ENCODE measurements at regions not wholly inside any gene's neighbourhood (a gene's known extent, or its start where the extent isn't known, plus 50 kb on each side); places are given as distances from the start of the nearest gene placed in this dataset.

- TF ChIP-seq CTCF (IDR thresholded peaks at IDR 0.05; ENCODE audit: low read depth, low read length) (no peak), EZH2phosphoT487 (IDR thresholded peaks at IDR 0.05; ENCODE audit: low read depth) (no peak)
Observed at GRCh38 chr18:77395953-77396352, 146.3 kb downstream of the GALR1 start.
